ENCODE measurements at regions not wholly inside any gene's neighbourhood (a gene's known extent, or its start where the extent isn't known, plus 50 kb on each side); places are given as distances from the start of the nearest gene placed in this dataset.

- H3K27ac Mint-ChIP-seq, result no peak overlapping the region
- H3K27me3 Mint-ChIP-seq, result peaks cover 20% of the 10 kb centered on the region
- intact Hi-C loops (cut with micrococcal nuclease), result no loop called here
- no peak overlapping the region for H3K4me3 Mint-ChIP-seq
- H3K4me1 Mint-ChIP-seq (ENCODE audit: low read depth), result peaks cover 30% of the 10 kb centered on the region
- H3K36me3 Mint-ChIP-seq (ENCODE audit: low read depth), result no peaks in the 10 kb centered on the region
- H3K9me3 Mint-ChIP-seq, result no peaks in the 10 kb centered on the region
These were observed 51.3 kb upstream of the ARMC2 start for GRCh38 chr6:108796875-108797274.

- intact Hi-C loops (cut with micrococcal nuclease), result no loop called here
- Mint-ChIP-seq H3K4me3 (no peak overlapping the region), H3K9me3 (no peaks in the 10 kb centered on the region), H3K27ac (no peak overlapping the region), H3K27me3 (peaks cover 20% of the 10 kb centered on the region), H3K4me1 (ENCODE audit: low read depth) (peaks cover 32% of the 10 kb centered on the region), H3K36me3 (ENCODE audit: low read depth) (no peaks in the 10 kb centered on the region)
These were observed 50.1 kb upstream of the ARMC2 start for GRCh38 chr6:108797951-108798669.
